Astrocyte (in vitro differentiated cells and primary cell): ENCODE measurements at regions not wholly inside any gene's neighbourhood (a gene's known extent, or its start where the extent isn't known, plus 50 kb on each side); places are given as distances from the start of the nearest gene placed in this dataset.

Experiments
- DNase-seq: peaks from one replicate; pipeline ENCODE4 v3.0.0-alpha.2; 2010; ENCODE audit warnings: low read depth
- FAIRE-seq: peaks from 2 replicates; lab custom pipeline; 2011; peaks lifted over from hg19 to GRCh38; lab: Jason Lieb, UNC
- H2AFZ ChIP-seq: 2 replicates; pipeline ENCODE4 v1.6.0; 2012; ENCODE audit warnings: low read depth, low read length, inconsistent platforms
- H3K27ac ChIP-seq: 2 replicates; pipeline ENCODE4 v1.5.1; 2011; ENCODE audit warnings: low read depth, low read length, inconsistent platforms
- H3K27me3 ChIP-seq: 2 replicates; pipeline ENCODE4 v1.6.0; 2011; ENCODE audit warnings: low read length, inconsistent platforms; ENCODE audit not compliant: insufficient read depth
- H3K36me3 ChIP-seq: 2 replicates; pipeline ENCODE4 v1.5.1; 2011; ENCODE audit warnings: low read length, inconsistent platforms; ENCODE audit not compliant: insufficient read depth
- H3K4me1 ChIP-seq: 2 replicates; pipeline ENCODE4 v1.5.1; 2011; ENCODE audit warnings: low read length, inconsistent platforms; ENCODE audit not compliant: insufficient read depth
- H3K4me2 ChIP-seq: 2 replicates; pipeline ENCODE4 v1.6.0; 2012; ENCODE audit warnings: low read length, inconsistent platforms
- H3K4me3 ChIP-seq: 2 replicates; pipeline ENCODE4 v1.5.1; 2011; ENCODE audit warnings: low read depth, mild to moderate bottlenecking, low read length, inconsistent platforms; ENCODE audit not compliant: insufficient read depth
- H3K79me2 ChIP-seq: 2 replicates; pipeline ENCODE4 v1.6.0; 2012; ENCODE audit warnings: mild to moderate bottlenecking, low read length, inconsistent platforms; ENCODE audit not compliant: insufficient read depth
- H3K9ac ChIP-seq: 2 replicates; pipeline ENCODE4 v1.6.0; 2012; ENCODE audit warnings: mild to moderate bottlenecking, low read length, inconsistent platforms
- H3K9me3 ChIP-seq: 2 replicates; pipeline ENCODE4 v1.5.1; 2012; ENCODE audit warnings: low read depth, mild to moderate bottlenecking, low read length, inconsistent platforms; ENCODE audit not compliant: insufficient read depth
- H4K20me1 ChIP-seq: 2 replicates; pipeline ENCODE4 v1.6.0; 2012; ENCODE audit warnings: low read length, inconsistent platforms; ENCODE audit not compliant: insufficient read depth
- H3K27ac Mint-ChIP-seq: one replicate; pipeline ENCODE4 v1.8.0; 2021; ENCODE audit warnings: mild to moderate bottlenecking, mixed read lengths; ENCODE audit not compliant: unreplicated experiment
- H3K27me3 Mint-ChIP-seq: one replicate; pipeline ENCODE4 v1.8.0; 2021; ENCODE audit warnings: low read depth, mixed read lengths; ENCODE audit not compliant: unreplicated experiment
- H3K36me3 Mint-ChIP-seq: one replicate; pipeline ENCODE4 v1.8.0; 2021; ENCODE audit warnings: low read depth, mixed read lengths; ENCODE audit not compliant: unreplicated experiment
- H3K4me1 Mint-ChIP-seq: one replicate; pipeline ENCODE4 v1.8.0; 2021; ENCODE audit warnings: low read depth, mixed read lengths; ENCODE audit not compliant: unreplicated experiment
- H3K4me3 Mint-ChIP-seq: one replicate; pipeline ENCODE4 v1.8.0; 2021; ENCODE audit warnings: mild to moderate bottlenecking, moderate library complexity, mixed read lengths; ENCODE audit not compliant: unreplicated experiment
- H3K9me3 Mint-ChIP-seq: one replicate; pipeline ENCODE4 v1.8.0; 2021; ENCODE audit warnings: mild to moderate bottlenecking, mixed read lengths; ENCODE audit not compliant: unreplicated experiment
- EZH2 ChIP-seq: IDR thresholded peaks from 2 replicates; pipeline ENCODE4 v1.6.1; 2012; ENCODE audit warnings: mild to moderate bottlenecking, low read length, inconsistent platforms; ENCODE audit not compliant: insufficient read depth
- TF ChIP-seq, protein P1 (sequence below): IDR thresholded peaks from 2 replicates; pipeline ENCODE4 v1.5.1; 2011; ENCODE audit warnings: low read depth, mild to moderate bottlenecking, inconsistent platforms, low read length, moderate library complexity; ENCODE audit not compliant: insufficient read depth

DNA sequence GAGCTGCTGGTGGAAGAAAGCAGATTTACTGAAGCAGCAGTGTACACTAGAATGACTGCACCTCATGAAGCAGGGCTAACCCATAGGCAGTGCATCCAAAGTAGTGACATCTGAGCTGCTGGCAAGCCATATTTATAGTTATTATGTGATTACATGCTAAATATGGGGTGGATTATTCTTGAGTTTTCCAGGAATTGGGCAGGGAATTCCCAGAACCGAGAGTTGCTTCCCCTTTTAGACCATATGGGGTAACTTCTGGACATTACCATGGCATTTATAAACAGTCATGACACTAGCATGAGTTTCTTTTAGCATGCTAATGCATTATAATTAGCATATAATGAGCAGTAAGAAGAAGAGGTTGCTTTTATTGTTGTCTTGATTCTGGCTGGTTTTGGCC, 665.8 kb upstream of the POU3F4 start:
- H4K20me1 ChIP-seq = no peaks in the 10 kb centered on the region
- H2AFZ ChIP-seq = no peak overlapping the region
- no peak overlapping the region for H3K4me3 Mint-ChIP-seq
- DNase-seq (no peak), FAIRE-seq (no peak)
- H3K27me3 ChIP-seq = no peaks in the 10 kb centered on the region
- H3K9me3 Mint-ChIP-seq = no peaks in the 10 kb centered on the region
- H3K36me3 Mint-ChIP-seq = no peaks in the 10 kb centered on the region
- H3K4me2 ChIP-seq = no peak overlapping the region
- H3K27me3 Mint-ChIP-seq = no peaks in the 10 kb centered on the region
- TF ChIP-seq, protein P1, sequence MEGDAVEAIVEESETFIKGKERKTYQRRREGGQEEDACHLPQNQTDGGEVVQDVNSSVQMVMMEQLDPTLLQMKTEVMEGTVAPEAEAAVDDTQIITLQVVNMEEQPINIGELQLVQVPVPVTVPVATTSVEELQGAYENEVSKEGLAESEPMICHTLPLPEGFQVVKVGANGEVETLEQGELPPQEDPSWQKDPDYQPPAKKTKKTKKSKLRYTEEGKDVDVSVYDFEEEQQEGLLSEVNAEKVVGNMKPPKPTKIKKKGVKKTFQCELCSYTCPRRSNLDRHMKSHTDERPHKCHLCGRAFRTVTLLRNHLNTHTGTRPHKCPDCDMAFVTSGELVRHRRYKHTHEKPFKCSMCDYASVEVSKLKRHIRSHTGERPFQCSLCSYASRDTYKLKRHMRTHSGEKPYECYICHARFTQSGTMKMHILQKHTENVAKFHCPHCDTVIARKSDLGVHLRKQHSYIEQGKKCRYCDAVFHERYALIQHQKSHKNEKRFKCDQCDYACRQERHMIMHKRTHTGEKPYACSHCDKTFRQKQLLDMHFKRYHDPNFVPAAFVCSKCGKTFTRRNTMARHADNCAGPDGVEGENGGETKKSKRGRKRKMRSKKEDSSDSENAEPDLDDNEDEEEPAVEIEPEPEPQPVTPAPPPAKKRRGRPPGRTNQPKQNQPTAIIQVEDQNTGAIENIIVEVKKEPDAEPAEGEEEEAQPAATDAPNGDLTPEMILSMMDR = no peak
- TF ChIP-seq EZH2 = no peak
- no peak overlapping the region for H3K27ac ChIP-seq
- no peaks in the 10 kb centered on the region for H3K9me3 ChIP-seq
- no peak overlapping the region for H3K9ac ChIP-seq
- H3K4me3 ChIP-seq = no peak overlapping the region
- H3K4me1 ChIP-seq = no peaks in the 10 kb centered on the region
- H3K27ac Mint-ChIP-seq = no peak overlapping the region
- no peaks in the 10 kb centered on the region for H3K4me1 Mint-ChIP-seq
- H3K79me2 ChIP-seq = no peaks in the 10 kb centered on the region
- H3K36me3 ChIP-seq = no peaks in the 10 kb centered on the region

DNA sequence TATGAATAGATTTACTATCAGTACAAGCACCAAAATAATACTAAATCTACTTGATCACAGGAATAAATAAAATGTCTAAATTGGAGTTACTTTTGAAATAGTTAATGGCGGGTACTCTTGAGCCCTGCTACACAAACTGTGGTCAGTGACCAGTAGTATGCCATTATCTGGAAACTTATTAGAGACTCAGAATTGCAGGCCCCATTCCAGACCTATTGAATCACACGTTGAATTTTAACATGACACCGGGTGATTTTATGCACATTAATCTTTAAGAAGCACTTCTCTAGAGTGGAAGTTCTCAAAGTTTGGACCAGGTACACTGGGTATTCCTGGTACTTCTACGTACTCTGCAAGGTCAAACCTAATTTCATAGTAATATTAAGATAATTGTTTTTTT, 660.0 kb upstream of the POU3F4 start:
- H4K20me1 ChIP-seq = no peaks in the 10 kb centered on the region
- H3K9me3 Mint-ChIP-seq = no peaks in the 10 kb centered on the region
- H3K4me1 Mint-ChIP-seq = no peaks in the 10 kb centered on the region
- H3K27ac Mint-ChIP-seq = no peak overlapping the region
- H3K27ac ChIP-seq = no peak overlapping the region
- H3K9ac ChIP-seq = no peak overlapping the region
- H3K36me3 Mint-ChIP-seq = no peaks in the 10 kb centered on the region
- H3K79me2 ChIP-seq = no peaks in the 10 kb centered on the region
- H3K4me1 ChIP-seq = no peaks in the 10 kb centered on the region
- no peaks in the 10 kb centered on the region for H3K27me3 Mint-ChIP-seq
- H3K4me2 ChIP-seq = no peak overlapping the region
- H3K4me3 Mint-ChIP-seq = no peak overlapping the region
- H3K9me3 ChIP-seq = no peaks in the 10 kb centered on the region
- no peaks in the 10 kb centered on the region for H3K36me3 ChIP-seq
- FAIRE-seq (no peak), DNase-seq (no peak)
- no peak overlapping the region for H3K4me3 ChIP-seq
- H3K27me3 ChIP-seq = no peaks in the 10 kb centered on the region
- no peak overlapping the region for H2AFZ ChIP-seq
- no peak for TF ChIP-seq EZH2
- TF ChIP-seq, protein P1 = no peak
